Sigmoid colon (tissue), 4 donors: ENCODE measurements at regions not wholly inside any gene's neighbourhood (a gene's known extent, or its start where the extent isn't known, plus 50 kb on each side); places are given as distances from the start of the nearest gene placed in this dataset.
"Not testable (repeated sequence)": the region's sequence is repeated elsewhere in the genome, so short reads cannot be mapped to it uniquely, and the experiment has no call there.

ENCODE experiments used
- CTCF ChIP-seq, 4 experiments: fragments of 450-650 bp in 3 of 4; fragments of 200-600 bp in 1 of 4; IDR thresholded peaks; one replicate each; pipeline ENCODE4 v1.5.1; 2016 to 2019; ENCODE audit warnings: antibody characterized with exemption in 4 of 4, mild to moderate bottlenecking in 3 of 4, moderate library complexity in 2 of 4
- EP300 ChIP-seq, 4 donors: sonication (generic); formaldehyde crosslinking; IDR thresholded peaks; one replicate each; pipeline ENCODE4 v1.6.1; 2017; ENCODE audit warnings: antibody characterized with exemption in 4 of 4
- POLR2A ChIP-seq, 2 donors: fragments of 450-650 bp; IDR thresholded peaks; one replicate each; pipeline ENCODE4 v1.6.1; 2016; ENCODE audit warnings: antibody characterized with exemption in 2 of 2, mild to moderate bottlenecking in 2 of 2, moderate library complexity in 2 of 2
- POLR2AphosphoS5 ChIP-seq, 4 donors: sonication (generic); formaldehyde crosslinking; IDR thresholded peaks; one replicate each; pipeline ENCODE4 v1.6.1; 2017; ENCODE audit warnings: antibody characterized with exemption in 4 of 4

GRCh38 chr6:58181557-58182065 is 864.2 kb downstream of the PRIM2 start:
- TF ChIP-seq CTCF, POLR2A, POLR2AphosphoS5, EP300 (IDR thresholded peaks at IDR 0.05): not testable (repeated sequence)
